Subcutaneous abdominal adipose tissue (tissue), 5 donors: ENCODE measurements at regions not wholly inside any gene's neighbourhood (a gene's known extent, or its start where the extent isn't known, plus 50 kb on each side); places are given as distances from the start of the nearest gene placed in this dataset.

Experiments used
- H3K27ac ChIP-seq: one replicate; pipeline ENCODE4 v1.7.0; 2013; ENCODE audit warnings: low read depth, mild to moderate bottlenecking, inconsistent platforms, low read length, moderate library complexity
- H3K27me3 ChIP-seq, 5 donors: one replicate each; pipeline ENCODE4 v1.7.0; 2013; ENCODE audit warnings: low read length in 5 of 5, inconsistent platforms in 1 of 5; ENCODE audit not compliant: control insufficient read depth in 5 of 5, insufficient read depth in 4 of 5
- H3K36me3 ChIP-seq, 5 donors: one replicate each; pipeline ENCODE4 v1.7.0; 2013; ENCODE audit warnings: low read length in 5 of 5; ENCODE audit not compliant: control insufficient read depth in 5 of 5, insufficient read depth in 5 of 5
- H3K4me1 ChIP-seq, 5 donors: one replicate each; pipeline ENCODE4 v1.7.0; 2013; ENCODE audit warnings: low read length in 5 of 5, mild to moderate bottlenecking in 3 of 5, moderate library complexity in 1 of 5; ENCODE audit not compliant: control insufficient read depth in 5 of 5, insufficient read depth in 5 of 5
- H3K4me3 ChIP-seq, 5 donors: one replicate each; pipeline ENCODE4 v1.7.0; 2013; ENCODE audit warnings: low read length in 5 of 5, low read depth in 1 of 5
- H3K9ac ChIP-seq, 5 donors: one replicate each; pipeline ENCODE4 v1.7.0; 2013; ENCODE audit warnings: low read length in 5 of 5, mild to moderate bottlenecking in 4 of 5, moderate library complexity in 3 of 5
- H3K9me3 ChIP-seq, 5 donors: one replicate each; pipeline ENCODE4 v1.7.0; 2013; ENCODE audit warnings: low read length in 5 of 5; ENCODE audit not compliant: control insufficient read depth in 5 of 5
- donor health status: healthy.
- donor health status: healthy.
- donor health status: healthy.
- donor health status: healthy.
- donor health status: healthy.

DNA sequence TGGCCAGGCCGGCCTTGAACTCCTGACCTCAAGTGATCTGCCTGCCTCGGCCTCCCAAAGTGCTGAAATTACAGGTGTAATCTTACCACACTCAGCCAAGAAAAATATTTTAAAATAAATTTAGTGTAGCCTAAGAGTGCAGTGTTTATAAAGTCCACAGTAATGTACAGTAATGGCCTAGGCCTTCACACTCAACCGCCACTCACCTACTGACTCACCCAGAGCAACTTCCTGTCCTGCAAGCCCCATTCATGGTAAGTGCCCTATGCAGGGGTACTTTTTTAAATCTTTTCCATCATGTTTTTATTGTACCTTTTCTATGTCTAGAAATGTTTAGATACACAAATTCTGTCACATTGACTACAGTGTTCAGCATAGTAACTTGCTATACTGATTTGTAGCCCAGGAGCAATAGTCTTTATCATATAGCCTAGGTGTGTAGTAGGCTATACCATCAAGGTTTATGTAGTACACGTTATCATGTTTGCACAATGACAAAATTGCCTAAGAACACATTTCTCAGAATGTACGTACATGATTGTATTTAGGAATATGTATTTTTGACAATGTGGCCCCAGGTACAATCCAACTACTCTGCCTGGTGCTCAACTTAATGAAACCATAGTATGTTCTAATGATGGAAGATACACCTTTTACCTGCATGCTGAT lies 455.2 kb downstream of the PCDH7 start:
- H3K27me3 ChIP-seq, result no peaks in the 10 kb centered on the region
- no peak overlapping the region for H3K4me3 ChIP-seq
- H3K9me3 ChIP-seq, result peaks cover 0 to 4% (median 0%) of the 10 kb centered on the region in 5 donors
- no peak overlapping the region for H3K27ac ChIP-seq
- no peaks in the 10 kb centered on the region for H3K36me3 ChIP-seq
- H3K9ac ChIP-seq, result no peak overlapping the region
- H3K4me1 ChIP-seq, result no peaks in the 10 kb centered on the region

GRCh38 chr4:31183256-31183655 lies 463.1 kb downstream of the PCDH7 start:
- Histone ChIP-seq H3K9me3 (peaks cover 0 to 7% (median 3%) of the 10 kb centered on the region in 5 donors), H3K4me1 (no peaks in the 10 kb centered on the region), H3K4me3 (no peak overlapping the region), H3K9ac (no peak overlapping the region), H3K27me3 (no peaks in the 10 kb centered on the region), H3K36me3 (no peaks in the 10 kb centered on the region), H3K27ac (no peak overlapping the region)

DNA sequence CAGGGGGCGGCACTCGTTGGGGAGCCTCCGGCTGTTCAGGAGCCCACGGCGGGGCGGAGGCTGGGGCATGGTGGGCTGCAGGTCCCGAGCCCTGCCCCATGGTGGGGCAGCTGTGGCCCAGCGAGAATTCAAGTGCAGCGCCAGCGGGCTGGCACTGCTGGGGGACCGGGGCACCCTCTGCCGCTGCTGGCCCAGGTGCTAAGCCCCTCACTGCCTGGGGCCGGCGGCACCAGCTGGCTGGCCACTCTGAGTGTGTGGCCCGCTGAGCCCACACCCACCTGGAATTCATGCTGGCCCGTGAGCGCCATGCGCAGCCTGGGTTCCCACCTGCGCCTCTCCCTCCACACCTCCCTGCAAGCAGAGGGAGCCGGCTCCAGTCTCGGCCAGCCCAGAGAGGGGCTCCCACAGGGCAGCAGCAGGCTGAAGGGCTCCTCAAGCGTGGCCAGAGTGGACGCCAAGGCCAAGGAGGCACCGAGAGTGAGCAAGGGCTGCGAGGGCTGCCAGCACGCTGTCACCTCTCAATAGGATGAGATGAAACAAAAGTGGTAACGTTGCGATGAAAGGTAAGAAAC lies 464.9 kb downstream of the PCDH7 start:
- H3K4me1 ChIP-seq, result no peaks in the 10 kb centered on the region
- H3K9ac ChIP-seq, result no peak overlapping the region
- H3K9me3 ChIP-seq, result peaks cover 0 to 4% (median 3%) of the 10 kb centered on the region in 5 donors
- no peak overlapping the region for H3K4me3 ChIP-seq
- H3K27me3 ChIP-seq, result no peaks in the 10 kb centered on the region
- H3K27ac ChIP-seq, result no peak overlapping the region
- no peaks in the 10 kb centered on the region for H3K36me3 ChIP-seq

GRCh38 chr4:31187979-31188378 lies 467.8 kb downstream of the PCDH7 start:
- Histone ChIP-seq H3K9me3 (peaks cover 0 to 4% (median 3%) of the 10 kb centered on the region in 5 donors), H3K36me3 (no peaks in the 10 kb centered on the region), H3K27me3 (no peaks in the 10 kb centered on the region), H3K4me1 (no peaks in the 10 kb centered on the region), H3K4me3 (no peak overlapping the region), H3K9ac (no peak overlapping the region), H3K27ac (no peak overlapping the region)

GRCh38 chr4:31189938-31190337 lies 469.8 kb downstream of the PCDH7 start:
- no peak overlapping the region for H3K4me3 ChIP-seq
- H3K27ac ChIP-seq, result no peak overlapping the region
- H3K36me3 ChIP-seq, result no peaks in the 10 kb centered on the region
- H3K27me3 ChIP-seq, result no peaks in the 10 kb centered on the region
- H3K9me3 ChIP-seq, result peaks cover 0 to 4% (median 2%) of the 10 kb centered on the region in 5 donors
- peaks cover 0 to under 1% (median 0%) of the 10 kb centered on the region in 5 donors for H3K4me1 ChIP-seq
- no peak overlapping the region for H3K9ac ChIP-seq

DNA sequence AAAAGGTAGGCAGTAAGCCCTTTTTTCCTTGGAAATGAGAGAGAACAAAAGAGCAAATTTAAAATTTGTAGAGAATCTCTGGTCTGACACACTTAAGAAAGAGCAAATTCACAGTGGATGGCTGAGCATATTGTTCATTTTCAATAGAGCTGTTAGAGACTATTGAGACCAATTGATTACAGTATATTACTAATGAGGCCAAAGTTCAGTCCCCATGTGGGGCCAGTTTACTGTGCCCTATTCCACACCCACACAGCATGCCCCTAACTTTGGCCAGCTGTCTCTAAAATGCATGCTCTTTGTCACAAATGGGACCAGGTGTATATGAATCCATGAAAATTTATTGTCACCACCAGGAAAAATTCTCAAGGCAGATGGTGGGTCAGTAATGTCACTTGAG lies 470.5 kb downstream of the PCDH7 start:
- Histone ChIP-seq H3K36me3 (no peaks in the 10 kb centered on the region), H3K4me1 (peaks cover 0 to 2% (median 0%) of the 10 kb centered on the region in 5 donors), H3K27ac (no peak overlapping the region), H3K27me3 (no peaks in the 10 kb centered on the region), H3K4me3 (no peak overlapping the region), H3K9ac (no peak overlapping the region), H3K9me3 (no peaks in the 10 kb centered on the region)

- Histone ChIP-seq H3K4me3 (no peak overlapping the region), H3K9me3 (no peaks in the 10 kb centered on the region), H3K36me3 (no peaks in the 10 kb centered on the region), H3K9ac (no peak overlapping the region), H3K4me1 (peaks cover 0 to 2% (median 0%) of the 10 kb centered on the region in 5 donors), H3K27me3 (no peaks in the 10 kb centered on the region), H3K27ac (no peak overlapping the region)
Observed at GRCh38 chr4:31192341-31192740, 472.2 kb downstream of the PCDH7 start.

- no peaks in the 10 kb centered on the region for H3K36me3 ChIP-seq
- H3K27me3 ChIP-seq, result no peaks in the 10 kb centered on the region
- no peak overlapping the region for H3K4me3 ChIP-seq
- peaks cover 0 to 3% (median 0%) of the 10 kb centered on the region in 5 donors for H3K9me3 ChIP-seq
- H3K4me1 ChIP-seq, result peaks cover 0 to 2% (median 0%) of the 10 kb centered on the region in 5 donors
- H3K27ac ChIP-seq, result no peak overlapping the region
- H3K9ac ChIP-seq, result no peak overlapping the region
Observed at GRCh38 chr4:31193521-31193920, 473.4 kb downstream of the PCDH7 start.

- peaks cover 0 to 7% (median 3%) of the 10 kb centered on the region in 5 donors for H3K9me3 ChIP-seq
Observed at GRCh38 chr4:31194823-31195222, 474.7 kb downstream of the PCDH7 start.

GRCh38 chr4:31199644-31200043 lies 479.5 kb downstream of the PCDH7 start:
- H3K27me3 ChIP-seq, result no peaks in the 10 kb centered on the region
- no peak overlapping the region for H3K4me3 ChIP-seq
- H3K4me1 ChIP-seq, result peaks cover 0 to 2% (median 0%) of the 10 kb centered on the region in 5 donors
- H3K9ac ChIP-seq, result no peak overlapping the region
- H3K36me3 ChIP-seq, result no peaks in the 10 kb centered on the region
- no peak overlapping the region for H3K27ac ChIP-seq
- H3K9me3 ChIP-seq, result peaks cover 0 to 7% (median 3%) of the 10 kb centered on the region in 5 donors

More at GRCh38 chr4:31194823-31195222, 474.7 kb downstream of the PCDH7 start:
- no peak overlapping the region for H3K27ac ChIP-seq
- H3K36me3 ChIP-seq, result no peaks in the 10 kb centered on the region
- H3K4me1 ChIP-seq, result peaks cover 0 to 2% (median 0%) of the 10 kb centered on the region in 5 donors
- H3K4me3 ChIP-seq, result no peak overlapping the region
- H3K9ac ChIP-seq, result no peak overlapping the region
- H3K27me3 ChIP-seq, result no peaks in the 10 kb centered on the region
